Activated naive CD8-positive, alpha-beta T cell treated with anti-CD3 and anti-CD28 coated beads for 36 hours (primary cell): ENCODE measurements at regions not wholly inside any gene's neighbourhood (a gene's known extent, or its start where the extent isn't known, plus 50 kb on each side); places are given as distances from the start of the nearest gene placed in this dataset.

Experiments
- DNase-seq: peaks from one replicate; pipeline ENCODE4 v3.0.0; 2021
- H3K27ac Mint-ChIP-seq: one replicate; pipeline ENCODE4 v1.8.0; 2022; ENCODE audit warnings: mild to moderate bottlenecking, moderate library complexity, mixed read lengths
- H3K27me3 Mint-ChIP-seq: one replicate; pipeline ENCODE4 v1.8.0; 2022; ENCODE audit warnings: mild to moderate bottlenecking, mixed read lengths
- H3K36me3 Mint-ChIP-seq: one replicate; pipeline ENCODE4 v1.8.0; 2021; ENCODE audit warnings: mild to moderate bottlenecking, mixed read lengths
- H3K4me1 Mint-ChIP-seq: one replicate; pipeline ENCODE4 v1.8.0; 2021; ENCODE audit warnings: mixed read lengths
- H3K4me3 Mint-ChIP-seq: one replicate; pipeline ENCODE4 v1.8.0; 2022; ENCODE audit warnings: mild to moderate bottlenecking, moderate library complexity, mixed read lengths
- H3K9me3 Mint-ChIP-seq: one replicate; pipeline ENCODE4 v1.8.0; 2022; ENCODE audit warnings: mixed read lengths

DNA sequence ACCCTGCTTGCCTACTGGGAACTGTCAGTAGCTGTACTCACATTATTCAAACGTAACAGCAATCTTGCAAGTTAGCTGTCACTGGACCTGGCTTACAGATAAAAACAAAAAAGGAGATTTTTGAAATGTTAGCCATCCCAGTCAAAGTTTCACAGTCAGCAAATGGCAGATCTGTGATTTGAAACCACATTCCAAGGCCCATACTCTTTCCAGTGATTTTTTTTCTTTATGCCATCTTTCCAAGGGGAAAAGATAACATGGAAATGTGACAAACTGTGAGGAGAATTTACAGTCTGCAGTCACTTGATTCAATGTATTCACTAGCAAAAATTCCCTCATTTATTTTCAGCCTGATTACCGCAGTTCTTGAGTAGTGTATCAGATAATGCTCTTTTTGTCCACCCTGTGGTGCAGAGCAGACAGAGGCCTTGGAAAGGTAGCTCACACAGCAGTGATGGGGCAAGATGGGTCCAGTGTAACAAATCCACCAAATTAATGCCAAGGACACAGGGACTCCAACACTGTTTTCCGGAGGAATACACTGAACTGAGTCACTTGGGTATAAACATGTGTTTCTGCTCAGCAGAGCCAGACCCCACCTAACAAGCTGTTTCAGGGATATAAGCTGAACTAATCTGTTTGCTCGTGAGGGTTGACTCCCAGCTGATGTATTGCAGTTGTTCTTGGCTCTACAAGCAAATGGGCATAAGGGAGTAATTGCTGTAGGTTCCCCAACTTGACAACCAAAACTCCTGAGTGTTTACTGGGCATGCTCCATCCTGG lies 49.9 kb upstream of the ADGRF1 start:
- no peaks in the 10 kb centered on the region for H3K4me1 Mint-ChIP-seq
- no peak overlapping the region for H3K4me3 Mint-ChIP-seq
- H3K27ac Mint-ChIP-seq = no peak overlapping the region
- H3K36me3 Mint-ChIP-seq = no peaks in the 10 kb centered on the region
- H3K9me3 Mint-ChIP-seq = no peaks in the 10 kb centered on the region
- H3K27me3 Mint-ChIP-seq = peaks cover 4% of the 10 kb centered on the region
- DNase-seq = no peak
